ENCODE measurements at regions not wholly inside any gene's neighbourhood (a gene's known extent, or its start where the extent isn't known, plus 50 kb on each side); places are given as distances from the start of the nearest gene placed in this dataset.

GRCh38 chr11:11149671-11150459 lies 203.2 kb downstream of the CSNK2A3 start:
- Histone ChIP-seq H3K9me3 (no peaks in the 10 kb centered on the region), H3K4me1 (peaks cover 21% of the 10 kb centered on the region), H3K36me3 (no peaks in the 10 kb centered on the region), H3K27ac (no peak overlapping the region), H3K4me3 (no peak overlapping the region), H3K27me3 (no peaks in the 10 kb centered on the region)
- DNase-seq (ENCODE audit: extremely low spot score in 2 of 2) = peak in 1 of 2 donors; percentile 79
- TF ChIP-seq CTCF (IDR thresholded peaks at IDR 0.05) (no peak), POLR2A (IDR thresholded peaks at IDR 0.05) (no peak), POLR2AphosphoS5 (IDR thresholded peaks at IDR 0.05; ENCODE audit: insufficient read depth in 1 of 2, low read depth in 1 of 2) (no peak)
- intact Hi-C loops (cut with DNase I) = loop anchor here (10.0 kb wide), 1 partner anchor 105 kb away; no protein-coding TSS in a partner anchor

- peaks cover 21% of the 10 kb centered on the region for H3K4me1 ChIP-seq
- H3K27me3 ChIP-seq = no peaks in the 10 kb centered on the region
- TF ChIP-seq POLR2AphosphoS5 (IDR thresholded peaks at IDR 0.05; ENCODE audit: insufficient read depth in 1 of 2, low read depth in 1 of 2) (no peak), POLR2A (IDR thresholded peaks at IDR 0.05) (no peak), CTCF (IDR thresholded peaks at IDR 0.05) (no peak)
- peak overlapping the region; percentile 68 for H3K27ac ChIP-seq
- DNase-seq (ENCODE audit: extremely low spot score in 2 of 2) = no peak
- intact Hi-C loops (cut with DNase I) = no loop called here
- no peaks in the 10 kb centered on the region for H3K9me3 ChIP-seq
- H3K36me3 ChIP-seq = no peaks in the 10 kb centered on the region
- H3K4me3 ChIP-seq = no peak overlapping the region
These were observed 204.5 kb downstream of the CSNK2A3 start for GRCh38 chr11:11148596-11148995.

GRCh38 chr11:11148104-11148509 lies 204.9 kb downstream of the CSNK2A3 start:
- intact Hi-C loops (cut with DNase I) = no loop called here
- H3K9me3 ChIP-seq = no peaks in the 10 kb centered on the region
- TF ChIP-seq CTCF (IDR thresholded peaks at IDR 0.05) (peak in 1 of 3 experiments; percentile 0), POLR2AphosphoS5 (IDR thresholded peaks at IDR 0.05; ENCODE audit: insufficient read depth in 1 of 2, low read depth in 1 of 2) (peak; percentile 51 to 86), POLR2A (IDR thresholded peaks at IDR 0.05) (no peak)
- no peak overlapping the region for H3K4me3 ChIP-seq
- peak overlapping the region; percentile 68 for H3K27ac ChIP-seq
- H3K4me1 ChIP-seq = peaks cover 21% of the 10 kb centered on the region
- no peak for DNase-seq (ENCODE audit: extremely low spot score in 2 of 2)
- H3K36me3 ChIP-seq = no peaks in the 10 kb centered on the region
- no peaks in the 10 kb centered on the region for H3K27me3 ChIP-seq

- Histone ChIP-seq H3K9me3 (no peaks in the 10 kb centered on the region), H3K36me3 (no peaks in the 10 kb centered on the region), H3K4me3 (no peak overlapping the region), H3K27ac (peak overlapping the region; percentile 17), H3K27me3 (no peaks in the 10 kb centered on the region), H3K4me1 (peaks cover 21% of the 10 kb centered on the region)
- no peak for DNase-seq (ENCODE audit: extremely low spot score in 2 of 2)
- intact Hi-C loops (cut with DNase I) = no loop called here
- no peak for TF ChIP-seq POLR2AphosphoS5 (IDR thresholded peaks at IDR 0.05; ENCODE audit: insufficient read depth in 1 of 2, low read depth in 1 of 2)
- TF ChIP-seq CTCF (IDR thresholded peaks at IDR 0.05) = no peak
- TF ChIP-seq POLR2A (IDR thresholded peaks at IDR 0.05) = no peak
These were observed 206.2 kb downstream of the CSNK2A3 start for GRCh38 chr11:11146830-11147229.

- Histone ChIP-seq H3K4me1 (peaks cover 32% of the 10 kb centered on the region), H3K27me3 (no peaks in the 10 kb centered on the region), H3K9me3 (no peaks in the 10 kb centered on the region), H3K4me3 (no peak overlapping the region), H3K27ac (no peak overlapping the region), H3K36me3 (no peaks in the 10 kb centered on the region)
- intact Hi-C loops (cut with DNase I) = no loop called here
- DNase-seq (ENCODE audit: extremely low spot score in 2 of 2) = no peak
- TF ChIP-seq POLR2A (IDR thresholded peaks at IDR 0.05) = no peak
These were observed 209.2 kb downstream of the CSNK2A3 start for GRCh38 chr11:11143849-11144248.

Data from vagina (tissue), 2 donors.